RWPE2 (cell line): ENCODE measurements at regions not wholly inside any gene's neighbourhood (a gene's known extent, or its start where the extent isn't known, plus 50 kb on each side); places are given as distances from the start of the nearest gene placed in this dataset.

Source experiments
- ATAC-seq: fragments of 200-7000 bp; cut with Tn5 transposase; 3 replicates; pipeline ENCODE4 v1.9.1; 2021; ENCODE audit warnings: low read depth
- DNase-seq: peaks from one replicate; pipeline ENCODE4 v3.0.0-alpha.2; 2020; ENCODE audit warnings: low spot score
- H3K27ac ChIP-seq: fragments of 450-650 bp; 2 replicates; pipeline ENCODE4 v1.5.1; 2017; ENCODE audit warnings: mild to moderate bottlenecking; ENCODE audit not compliant: poor library complexity, severe bottlenecking
- H3K27me3 ChIP-seq: fragments of 250-450 bp; sonication (Bioruptor Pico); 2 replicates; pipeline ENCODE4 v1.5.1; 2021; ENCODE audit warnings: mild to moderate bottlenecking, moderate library complexity; ENCODE audit not compliant: insufficient read depth, poor library complexity, severe bottlenecking
- H3K36me3 ChIP-seq: fragments of 250-450 bp; sonication (Bioruptor Pico); 2 replicates; pipeline ENCODE4 v1.5.1; 2020; ENCODE audit warnings: low read depth, mild to moderate bottlenecking, moderate library complexity
- H3K4me1 ChIP-seq: fragments of 250-450 bp; sonication (Bioruptor Pico); 2 replicates; pipeline ENCODE4 v1.5.1; 2021; ENCODE audit warnings: mild to moderate bottlenecking, moderate library complexity; ENCODE audit not compliant: insufficient read depth, poor library complexity, severe bottlenecking
- H3K4me3 ChIP-seq: fragments of 250-450 bp; sonication (Bioruptor Pico); 2 replicates; pipeline ENCODE4 v1.5.1; 2021; ENCODE audit warnings: mild to moderate bottlenecking, moderate library complexity; ENCODE audit not compliant: severe bottlenecking
- H3K9me3 ChIP-seq: fragments of 250-450 bp; sonication (Bioruptor Pico); 2 replicates; pipeline ENCODE4 v1.5.1; 2021; ENCODE audit warnings: mild to moderate bottlenecking, moderate library complexity; ENCODE audit not compliant: severe bottlenecking
- TF ChIP-seq, protein P1 (sequence below): fragments of 450-650 bp; IDR thresholded peaks from one replicate; pipeline ENCODE4 v1.5.1; 2017; ENCODE audit warnings: mild to moderate bottlenecking, moderate library complexity; ENCODE audit not compliant: poor library complexity, severe bottlenecking

DNA sequence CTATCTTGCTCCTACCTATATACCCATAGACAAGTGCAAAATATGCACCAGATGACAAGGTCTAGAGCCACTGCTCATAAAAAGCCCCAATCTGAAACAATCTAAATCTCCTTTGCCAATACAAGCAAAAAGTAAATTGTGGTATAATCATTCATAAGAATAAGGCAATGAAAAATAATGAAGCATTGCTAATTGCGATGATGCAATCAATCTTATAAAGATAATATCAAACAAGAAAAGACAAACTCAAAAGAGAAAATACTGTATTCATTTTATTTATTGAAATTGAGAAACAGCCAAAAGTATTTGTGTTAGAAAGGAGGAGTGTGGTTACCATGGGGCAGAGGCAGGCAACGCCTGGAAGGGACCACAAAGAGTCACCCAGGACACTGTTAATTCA, 175.9 kb upstream of the GYPC start:
- Histone ChIP-seq H3K36me3 (no peaks in the 10 kb centered on the region), H3K27me3 (no peaks in the 10 kb centered on the region), H3K9me3 (no peaks in the 10 kb centered on the region), H3K4me3 (no peak overlapping the region), H3K4me1 (no peaks in the 10 kb centered on the region), H3K27ac (no peak overlapping the region)
- TF ChIP-seq, protein P1, sequence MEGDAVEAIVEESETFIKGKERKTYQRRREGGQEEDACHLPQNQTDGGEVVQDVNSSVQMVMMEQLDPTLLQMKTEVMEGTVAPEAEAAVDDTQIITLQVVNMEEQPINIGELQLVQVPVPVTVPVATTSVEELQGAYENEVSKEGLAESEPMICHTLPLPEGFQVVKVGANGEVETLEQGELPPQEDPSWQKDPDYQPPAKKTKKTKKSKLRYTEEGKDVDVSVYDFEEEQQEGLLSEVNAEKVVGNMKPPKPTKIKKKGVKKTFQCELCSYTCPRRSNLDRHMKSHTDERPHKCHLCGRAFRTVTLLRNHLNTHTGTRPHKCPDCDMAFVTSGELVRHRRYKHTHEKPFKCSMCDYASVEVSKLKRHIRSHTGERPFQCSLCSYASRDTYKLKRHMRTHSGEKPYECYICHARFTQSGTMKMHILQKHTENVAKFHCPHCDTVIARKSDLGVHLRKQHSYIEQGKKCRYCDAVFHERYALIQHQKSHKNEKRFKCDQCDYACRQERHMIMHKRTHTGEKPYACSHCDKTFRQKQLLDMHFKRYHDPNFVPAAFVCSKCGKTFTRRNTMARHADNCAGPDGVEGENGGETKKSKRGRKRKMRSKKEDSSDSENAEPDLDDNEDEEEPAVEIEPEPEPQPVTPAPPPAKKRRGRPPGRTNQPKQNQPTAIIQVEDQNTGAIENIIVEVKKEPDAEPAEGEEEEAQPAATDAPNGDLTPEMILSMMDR, result no peak
- ATAC-seq (no peak), DNase-seq (no peak)

DNA sequence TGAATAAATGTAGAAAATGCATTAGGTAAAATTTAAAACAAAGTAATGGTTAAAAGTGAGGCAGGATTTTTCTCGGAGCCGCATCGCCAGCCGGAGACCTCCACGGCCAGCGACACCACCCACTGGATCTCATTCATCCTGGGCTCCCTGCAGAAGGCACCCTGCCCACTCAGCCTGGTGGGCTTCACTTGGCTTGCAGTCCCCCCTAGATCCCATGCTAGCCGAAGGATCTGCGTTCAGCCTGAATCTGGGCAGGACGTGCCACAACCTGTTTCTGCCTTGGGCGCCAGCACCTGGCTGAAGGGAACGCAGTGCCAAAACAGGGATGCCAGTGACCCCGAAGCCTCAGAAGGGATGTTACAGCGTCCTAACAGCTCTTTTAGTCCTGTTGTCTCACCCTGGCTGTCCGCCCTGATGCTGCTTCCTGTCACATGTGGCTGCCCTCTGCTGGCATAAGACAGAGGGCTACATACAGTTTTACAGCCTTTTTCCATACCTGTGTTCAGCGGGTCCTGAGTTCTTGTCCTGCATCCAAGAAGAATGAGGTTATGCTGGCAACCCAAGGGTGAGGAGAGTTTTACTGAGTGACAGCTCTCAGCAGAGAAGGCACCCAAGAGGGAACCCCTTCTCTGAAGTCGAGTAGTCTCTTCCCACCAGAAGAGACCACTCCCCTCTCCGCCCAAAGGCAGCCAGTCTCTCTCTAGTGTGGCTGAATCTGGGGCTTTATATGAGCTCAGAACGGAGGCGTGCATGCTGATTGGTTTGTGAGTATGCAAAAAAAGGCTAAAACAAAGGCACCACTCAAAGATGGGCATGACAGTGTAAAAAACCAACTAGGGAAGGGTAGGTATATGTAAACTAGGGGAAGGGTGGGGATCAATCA, 173.1 kb upstream of the GYPC start:
- no peak overlapping the region for H3K4me3 ChIP-seq
- ATAC-seq, result no peak
- H3K27me3 ChIP-seq, result no peaks in the 10 kb centered on the region
- TF ChIP-seq, protein P1, result no peak
- H3K36me3 ChIP-seq, result no peaks in the 10 kb centered on the region
- no peaks in the 10 kb centered on the region for H3K4me1 ChIP-seq
- DNase-seq, result no peak
- no peak overlapping the region for H3K27ac ChIP-seq
- H3K9me3 ChIP-seq, result peaks cover under 1% of the 10 kb centered on the region

DNA sequence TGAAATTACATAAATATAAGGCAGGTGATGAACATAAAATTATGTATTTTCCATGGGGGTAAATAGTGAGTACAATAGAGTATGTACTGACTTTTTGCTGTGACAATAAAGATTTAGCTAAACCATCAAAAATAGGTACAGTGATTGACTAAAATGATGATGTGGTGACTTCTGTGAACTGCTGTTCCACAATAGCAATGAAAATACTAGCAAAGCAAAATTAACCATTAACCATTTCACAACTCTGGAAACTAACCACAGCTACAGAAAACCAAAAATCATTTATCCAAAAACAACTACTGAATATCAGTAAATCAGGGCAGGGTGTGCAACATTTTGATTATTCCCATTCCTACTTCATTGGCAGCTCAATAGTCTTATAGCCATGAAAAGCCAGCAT, 161.4 kb upstream of the GYPC start:
- no peaks in the 10 kb centered on the region for H3K9me3 ChIP-seq
- H3K4me3 ChIP-seq, result no peak overlapping the region
- no peak overlapping the region for H3K27ac ChIP-seq
- ATAC-seq, result no peak
- no peaks in the 10 kb centered on the region for H3K27me3 ChIP-seq
- TF ChIP-seq, protein P1, result no peak
- no peaks in the 10 kb centered on the region for H3K36me3 ChIP-seq
- DNase-seq, result no peak
- H3K4me1 ChIP-seq, result no peaks in the 10 kb centered on the region

GRCh38 chr2:126495189-126495588, 160.8 kb upstream of the GYPC start:
- no peaks in the 10 kb centered on the region for H3K27me3 ChIP-seq
- H3K27ac ChIP-seq, result no peak overlapping the region
- no peak for ATAC-seq
- no peaks in the 10 kb centered on the region for H3K36me3 ChIP-seq
- no peak overlapping the region for H3K4me3 ChIP-seq
- H3K4me1 ChIP-seq, result no peaks in the 10 kb centered on the region
- H3K9me3 ChIP-seq, result no peaks in the 10 kb centered on the region
- DNase-seq, result no peak
- TF ChIP-seq, protein P1, result no peak

GRCh38 chr2:126496493-126496892, 159.5 kb upstream of the GYPC start:
- Histone ChIP-seq H3K27ac (no peak overlapping the region), H3K4me3 (no peak overlapping the region), H3K27me3 (no peaks in the 10 kb centered on the region), H3K36me3 (no peaks in the 10 kb centered on the region), H3K4me1 (no peaks in the 10 kb centered on the region), H3K9me3 (no peaks in the 10 kb centered on the region)
- DNase-seq (no peak), ATAC-seq (no peak)
- TF ChIP-seq, protein P1, result no peak
